Endothelial cell of umbilical vein (primary cell): ENCODE measurements at regions not wholly inside any gene's neighbourhood (a gene's known extent, or its start where the extent isn't known, plus 50 kb on each side); places are given as distances from the start of the nearest gene placed in this dataset.

ENCODE experiments used
- BruUV-seq: library from RNA; stranded (reverse); fragments of 400-500 nt; replicated peaks from 2 replicates; lab custom pipeline; 2021; lab: Mats Ljungman, UMichigan
- CTCF ChIA-PET: fragments of 300-600, 350-600 bp; sonication (Branson Sonifier 250); formaldehyde crosslinking; loops from one replicate; lab custom pipeline; 2021; ENCODE audit warnings: antibody characterized with exemption, inconsistent platforms; lab: Charles Lee
- POLR2A ChIA-PET: fragments of 300-600, 350-600 bp; sonication (Branson Sonifier 250); formaldehyde crosslinking; loops from one replicate; lab custom pipeline; 2021; ENCODE audit warnings: antibody characterized with exemption, inconsistent platforms; lab: Charles Lee
- DNase-seq: peaks from one replicate; pipeline ENCODE4 v3.0.0-alpha.2; 2011; ENCODE audit warnings: low read depth, low spot score
- FAIRE-seq: peaks from 2 replicates; lab custom pipeline; 2011; peaks lifted over from hg19 to GRCh38; lab: Jason Lieb, UNC
- H2AFZ ChIP-seq: 2 replicates; pipeline ENCODE4 v1.6.0; 2012; ENCODE audit warnings: low read depth, low read length, control low read depth, inconsistent platforms
- H3K27ac ChIP-seq: 2 replicates; pipeline ENCODE4 v1.5.1; 2011; ENCODE audit warnings: low read depth, mild to moderate bottlenecking, control low read depth, low read length, moderate library complexity; ENCODE audit not compliant: insufficient read depth
- H3K27me3 ChIP-seq, 2 experiments: 2 replicates each; pipeline versions ENCODE4 v1.6.0 to v1.6.1; 2011; ENCODE audit warnings: low read length in 2 of 2, mixed read lengths in 1 of 2; ENCODE audit not compliant: control insufficient read depth in 2 of 2, insufficient read depth in 2 of 2
- H3K36me3 ChIP-seq, 2 experiments: 2 replicates in 1 of 2; 3 replicates in 1 of 2; pipeline ENCODE4 v1.5.1; 2011; ENCODE audit warnings: low read length in 2 of 2, mild to moderate bottlenecking in 1 of 2, moderate library complexity in 1 of 2; ENCODE audit not compliant: control insufficient read depth in 2 of 2, insufficient read depth in 2 of 2; ENCODE audit errors: extremely low read depth in 1 of 2
- H3K4me1 ChIP-seq: 3 replicates; pipeline ENCODE4 v1.5.1; 2011; ENCODE audit warnings: mild to moderate bottlenecking, low read length; ENCODE audit not compliant: control insufficient read depth, insufficient read depth; ENCODE audit errors: extremely low read depth
- H3K4me2 ChIP-seq: 2 replicates; pipeline ENCODE4 v1.6.1; 2011; ENCODE audit warnings: low read length, control low read depth, mixed read lengths; ENCODE audit not compliant: insufficient read depth
- H3K4me3 ChIP-seq, 3 experiments: fragments of 200-600 bp in 1 of 3; sonication (generic), shearing (Covaris generic) in 1 of 3; replicated peaks in 1 of 3; 2 replicates each; pipeline ENCODE4 v1.5.1; 2011 to 2016; ENCODE audit warnings: control low read depth in 3 of 3, low read length in 3 of 3, mild to moderate bottlenecking in 2 of 3, inconsistent platforms in 1 of 3, low read depth in 1 of 3, moderate library complexity in 1 of 3; ENCODE audit not compliant: insufficient read depth in 1 of 3
- H3K79me2 ChIP-seq: 2 replicates; pipeline ENCODE4 v1.6.0; 2012; ENCODE audit warnings: low read length, inconsistent platforms; ENCODE audit not compliant: control insufficient read depth, insufficient read depth
- H3K9ac ChIP-seq: replicated peaks from 2 replicates; pipeline ENCODE3; 2011; ENCODE audit warnings: low read length, control low read depth; ENCODE audit not compliant: insufficient read depth; ENCODE audit errors: extremely low read depth
- H3K9me1 ChIP-seq: replicated peaks from 3 replicates; pipeline ENCODE4 v1.6.0; 2011; ENCODE audit warnings: mild to moderate bottlenecking, low read length; ENCODE audit not compliant: control insufficient read depth, insufficient read depth; ENCODE audit errors: extremely low read depth
- H3K9me3 ChIP-seq: replicated peaks from 2 replicates; pipeline ENCODE4 v1.5.1; 2012; ENCODE audit warnings: low read length, inconsistent platforms; ENCODE audit not compliant: control insufficient read depth, insufficient read depth
- H4K20me1 ChIP-seq: replicated peaks from 2 replicates; pipeline ENCODE3; 2011; ENCODE audit warnings: mild to moderate bottlenecking, low read length; ENCODE audit not compliant: control insufficient read depth, insufficient read depth; ENCODE audit errors: extremely low read depth
- EZH2 ChIP-seq: IDR thresholded peaks from 2 replicates; pipeline ENCODE4 v1.6.1; 2012; ENCODE audit warnings: borderline replicate concordance, low read depth, mild to moderate bottlenecking, moderate library complexity, low read length, inconsistent platforms; ENCODE audit not compliant: severe bottlenecking
- FOS ChIP-seq: IDR thresholded peaks from 2 replicates; pipeline ENCODE4 v1.6.1; 2011; ENCODE audit warnings: mild to moderate bottlenecking, low read length, moderate library complexity, borderline replicate concordance; ENCODE audit not compliant: insufficient read depth
- GATA2 ChIP-seq: IDR thresholded peaks from 2 replicates; pipeline ENCODE4 v1.7.0; 2011; ENCODE audit warnings: low read depth, mild to moderate bottlenecking, moderate library complexity, mixed read lengths, low read length; ENCODE audit not compliant: insufficient read length, insufficient read depth
- JUN ChIP-seq: IDR thresholded peaks from 2 replicates; pipeline ENCODE4 v1.6.1; 2011; ENCODE audit warnings: borderline replicate concordance, low read depth; ENCODE audit not compliant: insufficient read length, insufficient read depth
- MYC ChIP-seq: IDR thresholded peaks from one replicate; pipeline ENCODE4 v1.6.1; 2011; ENCODE audit warnings: mild to moderate bottlenecking, low read depth, low read length
- POLR2A ChIP-seq: IDR thresholded peaks from 2 replicates; pipeline ENCODE4 v1.6.1; 2012; ENCODE audit warnings: low read depth, mild to moderate bottlenecking, control low read depth, low read length
- POLR2AphosphoS5 ChIP-seq: IDR thresholded peaks from 2 replicates; pipeline ENCODE4 v1.6.1; 2012; ENCODE audit warnings: low read depth, mild to moderate bottlenecking, control low read depth, low read length, moderate library complexity; ENCODE audit not compliant: insufficient read depth
- dilution Hi-C: fragments of 300-500 bp; cut with MboI; formaldehyde crosslinking; loops from one replicate; pipeline ENCODE4 v1.15.0; 2019; ENCODE audit warnings: low sequenced_read_pairs; ENCODE audit not compliant: extremely low pct_ligation_motif_present
- intact Hi-C: fragments of 100-400 bp; cut with micrococcal nuclease; formaldehyde crosslinking; loops from one replicate; pipeline ENCODE4 v1.10.0; 2022
- TF ChIP-seq, protein P1 (sequence below), 2 donors: IDR thresholded peaks; 1 replicate in 1 of 2; 2 replicates in 1 of 2; pipeline ENCODE4 v1.5.1; 2011; ENCODE audit warnings: low read length in 2 of 2, mild to moderate bottlenecking in 2 of 2, moderate library complexity in 2 of 2, control low read depth in 1 of 2, inconsistent platforms in 1 of 2, low read depth in 1 of 2; ENCODE audit not compliant: insufficient read depth in 1 of 2; ENCODE audit errors: extremely low read depth in 1 of 2
- TF ChIP-seq, protein P2 (sequence below): IDR thresholded peaks from 2 replicates; pipeline ENCODE4 v1.6.1; 2011; ENCODE audit not compliant: insufficient read depth, insufficient read length

DNA sequence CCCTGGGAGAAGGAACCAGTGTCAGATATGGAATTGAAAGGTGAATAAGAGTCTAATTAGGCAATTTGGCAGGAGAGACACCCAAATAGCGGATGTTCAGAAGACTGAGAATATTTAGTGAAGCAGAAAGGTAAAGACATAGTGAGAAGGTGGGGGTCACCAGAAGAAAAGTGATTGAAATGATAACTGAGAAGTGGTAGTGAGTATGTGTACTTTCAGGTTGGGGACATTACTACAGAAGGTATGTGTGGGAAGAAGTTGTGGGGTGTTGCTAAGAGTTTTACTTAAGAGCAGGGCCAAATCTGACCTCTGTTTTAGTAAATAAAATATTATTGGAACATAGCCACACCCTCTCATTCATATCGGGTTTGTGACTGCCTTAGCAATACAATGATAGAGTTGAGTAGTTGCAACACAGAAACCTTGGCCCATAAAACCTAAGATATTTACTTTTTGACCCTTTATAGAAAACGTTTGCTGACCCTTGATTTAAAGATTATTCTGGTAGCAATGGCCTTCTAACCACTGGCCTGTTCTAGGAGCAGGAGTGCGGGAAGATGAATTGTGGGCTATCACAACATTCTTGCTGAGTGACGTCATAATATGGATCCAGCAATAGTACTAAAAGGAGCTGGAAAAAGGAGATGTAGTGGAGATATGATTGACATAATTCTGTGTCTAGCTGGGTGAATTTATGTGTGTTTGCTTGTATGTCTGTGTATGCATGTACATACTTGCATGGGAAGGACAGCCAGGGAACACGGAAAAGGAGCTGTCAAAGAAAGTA is 115.3 kb downstream of the HS3ST1 start:
- no peaks in the 10 kb centered on the region for H3K27me3 ChIP-seq
- H3K36me3 ChIP-seq, result no peaks in the 10 kb centered on the region
- H3K4me1 ChIP-seq, result no peaks in the 10 kb centered on the region
- no peak overlapping the region for H3K4me3 ChIP-seq
- H4K20me1 ChIP-seq, result no peaks in the 10 kb centered on the region
- TF ChIP-seq, protein P1, sequence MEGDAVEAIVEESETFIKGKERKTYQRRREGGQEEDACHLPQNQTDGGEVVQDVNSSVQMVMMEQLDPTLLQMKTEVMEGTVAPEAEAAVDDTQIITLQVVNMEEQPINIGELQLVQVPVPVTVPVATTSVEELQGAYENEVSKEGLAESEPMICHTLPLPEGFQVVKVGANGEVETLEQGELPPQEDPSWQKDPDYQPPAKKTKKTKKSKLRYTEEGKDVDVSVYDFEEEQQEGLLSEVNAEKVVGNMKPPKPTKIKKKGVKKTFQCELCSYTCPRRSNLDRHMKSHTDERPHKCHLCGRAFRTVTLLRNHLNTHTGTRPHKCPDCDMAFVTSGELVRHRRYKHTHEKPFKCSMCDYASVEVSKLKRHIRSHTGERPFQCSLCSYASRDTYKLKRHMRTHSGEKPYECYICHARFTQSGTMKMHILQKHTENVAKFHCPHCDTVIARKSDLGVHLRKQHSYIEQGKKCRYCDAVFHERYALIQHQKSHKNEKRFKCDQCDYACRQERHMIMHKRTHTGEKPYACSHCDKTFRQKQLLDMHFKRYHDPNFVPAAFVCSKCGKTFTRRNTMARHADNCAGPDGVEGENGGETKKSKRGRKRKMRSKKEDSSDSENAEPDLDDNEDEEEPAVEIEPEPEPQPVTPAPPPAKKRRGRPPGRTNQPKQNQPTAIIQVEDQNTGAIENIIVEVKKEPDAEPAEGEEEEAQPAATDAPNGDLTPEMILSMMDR (IDR thresholded peaks at IDR 0.05; ENCODE audit: extremely low read depth in 1 of 2, insufficient read depth in 1 of 2, low read depth in 1 of 2, low read length in 2 of 2), result no peak
- TF ChIP-seq JUN (no peak), EZH2 (no peak), POLR2AphosphoS5 (no peak), GATA2 (no peak), MYC (no peak), FOS (no peak), POLR2A (no peak)
- TF ChIP-seq, protein P2, sequence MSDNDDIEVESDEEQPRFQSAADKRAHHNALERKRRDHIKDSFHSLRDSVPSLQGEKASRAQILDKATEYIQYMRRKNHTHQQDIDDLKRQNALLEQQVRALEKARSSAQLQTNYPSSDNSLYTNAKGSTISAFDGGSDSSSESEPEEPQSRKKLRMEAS, result no peak
- BruUV-seq, result no TSS peak
- H3K9ac ChIP-seq, result no peak overlapping the region
- no peak overlapping the region for H3K27ac ChIP-seq
- no peak overlapping the region for H3K4me2 ChIP-seq
- POLR2A ChIA-PET, result no interaction called here
- H3K9me3 ChIP-seq, result no peaks in the 10 kb centered on the region
- dilution Hi-C loops (no loop called here), intact Hi-C loops (no loop called here)
- FAIRE-seq (no peak), DNase-seq (no peak)
- H3K9me1 ChIP-seq, result no peaks in the 10 kb centered on the region
- no peak overlapping the region for H2AFZ ChIP-seq
- CTCF ChIA-PET, result interaction anchor here (1.4 kb wide), 1 partner anchor 15 kb away, joined by 3 read pairs; no protein-coding TSS in a partner anchor
- H3K79me2 ChIP-seq, result no peaks in the 10 kb centered on the region
